ENCODE measurements at regions not wholly inside any gene's neighbourhood (a gene's known extent, or its start where the extent isn't known, plus 50 kb on each side); places are given as distances from the start of the nearest gene placed in this dataset.
"Not testable (repeated sequence)": the region's sequence is repeated elsewhere in the genome, so short reads cannot be mapped to it uniquely, and the experiment has no call there.

DNA sequence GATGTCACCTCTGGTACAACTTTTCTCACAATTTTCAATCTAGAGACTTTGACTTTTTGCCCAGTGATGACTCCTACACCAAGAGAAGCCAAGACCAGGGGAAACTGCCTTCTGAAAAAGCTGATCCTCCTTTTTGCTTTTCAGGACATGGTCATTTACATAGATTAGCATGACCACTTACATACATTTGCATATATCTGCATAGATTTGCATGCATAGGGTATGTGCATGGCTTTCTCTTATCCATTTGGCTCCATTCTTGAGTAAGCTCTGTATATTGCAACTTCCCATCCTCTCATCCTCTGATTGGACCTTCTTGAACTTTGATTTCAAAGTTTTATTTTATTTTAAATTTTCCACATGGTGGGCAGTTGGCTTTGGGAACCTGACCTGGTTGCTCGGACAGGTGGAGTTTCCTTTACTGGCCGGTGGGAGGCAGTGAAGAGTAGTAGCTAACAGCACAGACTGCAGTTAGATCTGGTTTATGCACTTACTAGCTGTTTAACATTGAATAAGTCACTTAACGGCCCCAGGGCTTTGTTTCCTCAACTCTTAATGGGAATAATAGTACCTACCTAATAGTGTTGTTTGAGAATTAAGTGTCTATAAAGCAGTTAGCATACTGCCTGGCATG is 92.9 kb downstream of the GPR139 start:
- Histone ChIP-seq H3K36me3 (ENCODE audit: insufficient read depth, low read length) (no peaks in the 10 kb centered on the region), H3K4me1 (ENCODE audit: insufficient read depth, low read length) (peaks cover 4% of the 10 kb centered on the region), H3K9ac (ENCODE audit: low read depth, low read length) (no peak overlapping the region), H3K9me3 (ENCODE audit: control insufficient read depth, insufficient read depth, low read length) (no peaks in the 10 kb centered on the region)

DNA sequence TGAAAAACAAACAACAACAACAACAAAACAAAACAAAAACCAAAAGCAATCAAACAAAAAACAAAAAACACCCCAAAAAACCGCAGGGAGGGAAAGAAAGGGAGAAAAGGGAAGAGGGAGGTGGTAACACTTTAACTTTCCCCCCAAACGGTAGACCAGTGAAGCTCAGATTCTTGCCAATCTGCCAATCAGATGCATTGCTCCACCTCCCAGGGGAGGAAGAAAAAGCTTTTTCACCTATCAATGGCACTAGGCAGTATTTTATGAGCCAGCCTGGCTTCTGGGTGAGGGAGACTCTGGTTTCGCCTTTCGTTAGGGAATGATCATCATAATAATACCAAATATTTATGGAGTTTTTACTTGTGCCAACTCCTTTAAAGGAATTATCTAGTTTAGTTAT is 94.1 kb downstream of the GPR139 start:
- no peaks in the 10 kb centered on the region for H3K36me3 ChIP-seq (ENCODE audit: insufficient read depth, low read length)
- H3K9ac ChIP-seq (ENCODE audit: low read depth, low read length) = no peak overlapping the region
- H3K4me1 ChIP-seq (ENCODE audit: insufficient read depth, low read length) = peaks cover 4% of the 10 kb centered on the region
- no peaks in the 10 kb centered on the region for H3K9me3 ChIP-seq (ENCODE audit: control insufficient read depth, insufficient read depth, low read length)

DNA sequence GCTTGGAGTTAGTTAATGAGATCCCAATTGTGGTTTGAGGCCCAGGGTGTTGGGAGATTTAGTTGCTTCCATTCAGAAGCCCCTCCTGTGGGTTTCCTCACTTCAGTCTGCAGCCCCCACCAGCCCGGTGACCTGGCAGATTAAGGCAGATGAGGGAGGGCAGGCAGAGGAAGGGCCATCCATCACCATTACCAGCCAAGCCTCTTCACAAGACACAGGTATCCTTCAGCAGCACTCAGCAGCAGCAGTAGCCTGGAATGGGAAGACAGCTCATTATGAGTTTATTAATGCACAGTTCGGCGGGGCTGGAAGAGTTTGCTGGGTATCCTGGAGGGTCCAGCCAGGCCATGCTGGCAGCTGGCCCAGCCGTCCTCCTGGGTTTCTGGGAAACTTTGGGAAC is 90.0 kb upstream of the GPRC5B start:
- Histone ChIP-seq H3K4me1 (ENCODE audit: insufficient read depth, low read length) (no peaks in the 10 kb centered on the region; the same call in 1 of the 2 replicates), H3K9ac (ENCODE audit: low read depth, low read length) (no peak overlapping the region), H3K36me3 (ENCODE audit: insufficient read depth, low read length) (no peaks in the 10 kb centered on the region)

DNA sequence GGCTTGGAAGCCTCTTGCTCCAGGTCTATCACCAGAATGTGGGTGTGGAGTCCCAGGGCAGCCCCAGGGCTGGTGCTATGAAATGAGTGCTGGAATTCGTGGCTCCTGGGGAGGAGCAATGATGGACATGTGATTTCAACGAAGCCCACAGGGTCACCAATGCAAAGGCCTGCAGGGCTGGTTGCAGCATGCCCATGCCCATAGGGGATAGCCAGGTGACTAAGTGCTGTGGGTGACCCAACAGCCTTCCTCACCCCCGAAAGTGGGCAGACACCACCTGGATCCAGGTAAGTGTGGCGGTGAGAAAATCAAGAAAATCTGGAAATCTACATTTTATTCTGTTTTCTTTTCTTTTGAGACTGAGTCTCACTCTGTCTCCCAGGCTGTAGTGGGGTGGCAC is 87.5 kb upstream of the GPRC5B start:
- no peak overlapping the region for H3K9ac ChIP-seq (ENCODE audit: low read depth, low read length)
- peaks cover 7% of the 10 kb centered on the region for H3K4me1 ChIP-seq (ENCODE audit: insufficient read depth, low read length)
- no peaks in the 10 kb centered on the region; the same call in 1 of the 2 replicates for H3K9me3 ChIP-seq (ENCODE audit: control insufficient read depth, insufficient read depth, low read length)
- H3K36me3 ChIP-seq (ENCODE audit: insufficient read depth, low read length) = peaks cover 3% of the 10 kb centered on the region; the same call in 1 of the 2 replicates

More for the DNA sequence above, 90.0 kb upstream of the GPRC5B start:
- no peaks in the 10 kb centered on the region for H3K9me3 ChIP-seq (ENCODE audit: control insufficient read depth, insufficient read depth, low read length)

DNA sequence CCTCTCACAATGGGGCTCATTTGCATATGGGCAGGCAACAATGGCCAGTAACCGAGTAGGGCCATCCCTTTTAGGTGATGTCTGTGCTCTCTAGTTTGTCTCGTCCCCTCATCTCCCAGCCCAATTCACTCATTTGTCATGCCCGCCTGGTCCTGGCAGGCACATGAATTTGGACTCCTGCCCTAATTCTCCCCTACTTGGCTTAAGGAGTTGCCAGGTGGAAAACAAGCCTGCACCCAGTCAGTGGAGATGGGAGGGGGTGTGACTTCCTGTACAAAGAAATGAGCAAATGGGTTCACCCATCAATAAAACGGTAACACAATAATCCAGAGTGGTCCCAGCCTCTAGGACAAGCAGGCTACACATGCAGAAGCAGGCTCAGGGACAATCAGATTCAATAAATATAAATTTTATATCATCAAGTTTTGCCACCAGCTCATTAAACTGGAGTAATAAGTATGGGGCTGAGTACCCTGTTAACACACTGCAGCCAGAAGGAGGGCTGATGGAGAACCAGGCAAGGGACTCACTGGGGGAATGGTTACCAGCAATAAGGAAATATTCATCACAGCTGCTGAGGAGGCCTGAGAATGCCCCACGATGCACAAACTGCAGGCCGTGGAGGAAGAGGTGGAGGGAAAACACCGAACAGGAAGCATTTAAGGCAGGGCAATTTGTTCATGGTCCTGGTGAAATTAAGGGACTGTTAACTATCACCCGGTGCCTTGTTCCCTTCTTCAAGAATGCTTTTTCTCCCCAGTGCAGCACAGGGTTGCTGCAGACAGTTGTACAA is 84.4 kb upstream of the GPRC5B start:
- Histone ChIP-seq H3K36me3 (ENCODE audit: insufficient read depth, low read length) (peaks cover 3% of the 10 kb centered on the region; the same call in 1 of the 2 replicates), H3K4me1 (ENCODE audit: insufficient read depth, low read length) (peaks cover 7% of the 10 kb centered on the region)

DNA sequence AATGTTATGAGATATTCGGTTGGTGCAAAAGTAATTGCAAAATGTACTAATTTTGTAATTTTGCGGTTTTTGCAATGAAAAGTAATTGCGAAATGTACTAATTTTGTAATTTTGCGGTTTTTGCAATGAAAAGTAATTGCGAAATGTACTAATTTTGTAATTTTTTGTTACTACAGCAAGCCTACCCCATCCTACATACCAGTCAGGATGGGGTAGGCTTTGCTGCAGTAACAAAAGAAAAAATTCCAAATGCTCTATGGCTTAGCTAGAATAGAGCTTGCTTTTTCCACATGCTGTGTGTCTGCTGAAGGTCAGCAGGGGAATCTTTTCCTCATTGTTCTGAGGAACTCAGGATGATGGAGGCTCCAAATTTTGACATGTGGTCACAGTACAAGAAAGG is 83.3 kb upstream of the GPRC5B start:
- no peak overlapping the region for H3K9ac ChIP-seq (ENCODE audit: low read depth, low read length)
- peaks cover 7% of the 10 kb centered on the region for H3K4me1 ChIP-seq (ENCODE audit: insufficient read depth, low read length)
- no peaks in the 10 kb centered on the region; the same call in 1 of the 2 replicates for H3K9me3 ChIP-seq (ENCODE audit: control insufficient read depth, insufficient read depth, low read length)
- peaks cover 3% of the 10 kb centered on the region; the same call in 1 of the 2 replicates for H3K36me3 ChIP-seq (ENCODE audit: insufficient read depth, low read length)

More for the DNA sequence above, 84.4 kb upstream of the GPRC5B start:
- no peaks in the 10 kb centered on the region; the same call in 1 of the 2 replicates for H3K9me3 ChIP-seq (ENCODE audit: control insufficient read depth, insufficient read depth, low read length)
- no peak overlapping the region for H3K9ac ChIP-seq (ENCODE audit: low read depth, low read length)

DNA sequence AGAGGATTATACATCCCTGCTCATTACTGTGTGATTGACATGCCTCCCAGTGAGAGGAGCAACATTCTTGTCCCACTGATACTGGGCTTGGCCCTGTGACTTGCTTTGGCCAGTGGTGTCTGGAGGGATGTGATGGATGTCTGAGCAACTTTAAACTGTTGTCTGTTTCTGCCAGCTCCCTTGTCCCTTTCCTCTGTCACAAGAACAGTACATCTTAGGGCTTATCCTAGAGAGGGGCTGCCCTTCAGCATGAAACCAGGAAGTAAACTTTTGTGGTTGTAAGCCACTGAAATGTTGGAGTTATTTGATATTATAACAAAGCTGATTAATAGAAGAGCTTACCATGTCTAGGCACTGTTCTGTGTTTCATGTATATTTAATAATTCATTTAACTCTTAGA is 82.9 kb upstream of the GPRC5B start:
- no peak overlapping the region for H3K9ac ChIP-seq (ENCODE audit: low read depth, low read length)
- H3K36me3 ChIP-seq (ENCODE audit: insufficient read depth, low read length) = peaks cover 3% of the 10 kb centered on the region; the same call in 1 of the 2 replicates
- no peaks in the 10 kb centered on the region; the same call in 1 of the 2 replicates for H3K9me3 ChIP-seq (ENCODE audit: control insufficient read depth, insufficient read depth, low read length)
- H3K4me1 ChIP-seq (ENCODE audit: insufficient read depth, low read length) = peaks cover 7% of the 10 kb centered on the region

DNA sequence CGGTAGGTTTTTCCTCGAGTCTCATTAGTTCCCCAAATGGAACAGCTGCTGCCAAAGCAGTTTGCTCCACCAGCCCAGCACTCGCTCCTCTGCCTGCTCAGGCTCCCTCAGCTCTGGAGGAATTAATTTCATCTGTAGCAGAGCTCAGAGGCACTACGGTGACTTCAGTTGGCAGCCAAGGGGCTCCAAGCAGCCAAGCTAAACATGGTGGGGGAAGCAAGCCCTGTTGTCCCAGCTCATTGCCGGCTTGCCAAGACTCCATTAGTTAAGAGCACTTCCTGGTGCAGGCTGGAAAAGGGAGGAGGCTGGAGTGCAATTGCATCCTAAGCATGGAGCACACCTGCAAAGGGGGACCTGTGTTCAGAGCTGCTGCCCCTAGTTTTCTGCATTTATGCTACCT is 78.7 kb upstream of the GPRC5B start:
- H3K4me1 ChIP-seq (ENCODE audit: insufficient read depth, low read length) = peaks cover 11% of the 10 kb centered on the region; the same call in 1 of the 2 replicates
- H3K36me3 ChIP-seq (ENCODE audit: insufficient read depth, low read length) = peaks cover 2% of the 10 kb centered on the region; the same call in 1 of the 2 replicates
- no peaks in the 10 kb centered on the region; the same call in none of the 2 replicates for H3K9me3 ChIP-seq (ENCODE audit: control insufficient read depth, insufficient read depth, low read length)
- no peak overlapping the region for H3K9ac ChIP-seq (ENCODE audit: low read depth, low read length)

DNA sequence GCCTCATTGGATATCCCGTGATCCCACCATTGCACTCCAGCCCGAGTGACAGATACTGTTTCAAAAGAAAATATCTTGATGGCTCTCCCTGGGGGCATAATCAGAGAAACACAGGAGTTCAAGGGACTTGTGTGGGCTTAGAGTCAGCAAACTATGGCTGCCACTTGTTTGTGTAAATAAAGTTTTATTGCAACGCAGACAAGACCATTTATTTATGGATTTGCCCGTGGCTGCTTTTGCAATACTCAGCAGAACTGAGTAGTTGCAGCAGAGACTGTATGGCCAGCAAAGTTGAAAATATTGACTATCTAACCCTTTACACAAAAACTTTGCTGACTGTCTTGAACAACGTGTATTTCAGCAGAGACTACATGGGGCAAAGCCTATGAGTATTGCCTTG is 75.5 kb upstream of the GPRC5B start:
- peaks cover 11% of the 10 kb centered on the region; the same call in 1 of the 2 replicates for H3K4me1 ChIP-seq (ENCODE audit: insufficient read depth, low read length)
- no peaks in the 10 kb centered on the region for H3K36me3 ChIP-seq (ENCODE audit: insufficient read depth, low read length)
- no peaks in the 10 kb centered on the region; the same call in 1 of the 2 replicates for H3K9me3 ChIP-seq (ENCODE audit: control insufficient read depth, insufficient read depth, low read length)
- no peak overlapping the region for H3K9ac ChIP-seq (ENCODE audit: low read depth, low read length)

DNA sequence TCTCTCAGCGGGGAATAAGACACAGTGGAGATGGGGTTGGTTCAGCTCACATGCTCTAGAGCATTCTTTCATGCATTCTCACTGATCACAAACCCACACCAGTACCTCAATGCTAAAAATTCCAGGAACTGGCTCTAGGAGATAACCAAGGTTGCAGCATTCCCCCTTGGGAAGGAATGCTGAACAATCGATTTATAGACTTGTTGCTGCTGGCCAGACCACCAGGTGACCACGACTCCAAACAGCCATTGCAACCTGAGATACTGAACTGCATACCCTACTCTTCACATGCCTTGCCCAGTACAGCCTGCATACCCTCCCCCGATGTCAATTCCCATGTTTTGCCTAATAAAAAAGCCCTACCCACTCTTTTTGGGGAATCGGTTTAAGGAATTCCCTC is 75.1 kb upstream of the GPRC5B start:
- peaks cover 11% of the 10 kb centered on the region; the same call in 1 of the 2 replicates for H3K4me1 ChIP-seq (ENCODE audit: insufficient read depth, low read length)
- H3K9me3 ChIP-seq (ENCODE audit: control insufficient read depth, insufficient read depth, low read length) = no peaks in the 10 kb centered on the region; the same call in 1 of the 2 replicates
- no peak overlapping the region for H3K9ac ChIP-seq (ENCODE audit: low read depth, low read length)
- no peaks in the 10 kb centered on the region for H3K36me3 ChIP-seq (ENCODE audit: insufficient read depth, low read length)

DNA sequence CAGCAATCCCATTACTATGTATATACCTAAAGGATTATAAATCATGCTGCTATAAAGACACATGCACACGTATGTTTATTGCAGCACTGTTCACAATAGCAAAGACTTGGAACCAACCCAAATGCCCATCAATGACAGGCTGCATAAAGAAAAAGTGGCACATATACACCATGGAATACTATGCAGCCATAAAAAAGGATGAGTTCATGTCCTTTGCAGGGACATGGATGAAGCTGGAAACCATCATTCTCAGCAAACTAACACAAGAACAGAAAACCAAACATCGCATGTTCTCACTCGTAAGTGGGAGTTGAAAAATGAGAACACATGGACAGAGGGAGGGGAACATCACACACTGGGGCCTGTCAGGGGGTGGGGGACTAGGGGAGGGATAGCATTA is 71.2 kb upstream of the GPRC5B start:
- H3K9ac ChIP-seq (ENCODE audit: low read depth, low read length); H3K9me3 ChIP-seq (ENCODE audit: control insufficient read depth, insufficient read depth, low read length); H3K36me3 ChIP-seq (ENCODE audit: insufficient read depth, low read length): not testable (repeated sequence)
- H3K4me1 ChIP-seq (ENCODE audit: insufficient read depth, low read length) = peaks cover 19% of the 10 kb centered on the region; the same call in 1 of the 2 replicates

DNA sequence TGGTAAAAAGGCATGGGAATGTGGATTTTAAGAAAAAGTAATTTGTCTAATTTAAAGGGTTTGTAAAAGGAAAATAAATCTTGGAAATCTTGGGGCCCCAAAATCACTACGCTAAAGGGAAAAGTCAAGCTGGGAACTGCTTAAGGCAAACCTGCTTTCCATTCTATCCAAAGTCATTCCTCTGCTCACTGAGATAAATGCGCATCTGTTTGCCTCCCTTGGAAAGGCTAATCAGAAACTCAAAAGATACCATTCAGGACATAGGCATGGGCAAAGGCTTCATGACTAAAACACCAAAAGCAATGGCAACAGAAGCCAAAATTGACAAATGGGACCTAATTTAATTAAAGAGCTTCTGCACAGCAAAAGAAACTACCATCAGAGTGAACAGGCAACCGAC is 70.4 kb upstream of the GPRC5B start:
- peaks cover 15% of the 10 kb centered on the region; the same call in 1 of the 2 replicates for H3K4me1 ChIP-seq (ENCODE audit: insufficient read depth, low read length)
- not testable (repeated sequence) for H3K9ac ChIP-seq (ENCODE audit: low read depth, low read length); H3K9me3 ChIP-seq (ENCODE audit: control insufficient read depth, insufficient read depth, low read length); H3K36me3 ChIP-seq (ENCODE audit: insufficient read depth, low read length)

DNA sequence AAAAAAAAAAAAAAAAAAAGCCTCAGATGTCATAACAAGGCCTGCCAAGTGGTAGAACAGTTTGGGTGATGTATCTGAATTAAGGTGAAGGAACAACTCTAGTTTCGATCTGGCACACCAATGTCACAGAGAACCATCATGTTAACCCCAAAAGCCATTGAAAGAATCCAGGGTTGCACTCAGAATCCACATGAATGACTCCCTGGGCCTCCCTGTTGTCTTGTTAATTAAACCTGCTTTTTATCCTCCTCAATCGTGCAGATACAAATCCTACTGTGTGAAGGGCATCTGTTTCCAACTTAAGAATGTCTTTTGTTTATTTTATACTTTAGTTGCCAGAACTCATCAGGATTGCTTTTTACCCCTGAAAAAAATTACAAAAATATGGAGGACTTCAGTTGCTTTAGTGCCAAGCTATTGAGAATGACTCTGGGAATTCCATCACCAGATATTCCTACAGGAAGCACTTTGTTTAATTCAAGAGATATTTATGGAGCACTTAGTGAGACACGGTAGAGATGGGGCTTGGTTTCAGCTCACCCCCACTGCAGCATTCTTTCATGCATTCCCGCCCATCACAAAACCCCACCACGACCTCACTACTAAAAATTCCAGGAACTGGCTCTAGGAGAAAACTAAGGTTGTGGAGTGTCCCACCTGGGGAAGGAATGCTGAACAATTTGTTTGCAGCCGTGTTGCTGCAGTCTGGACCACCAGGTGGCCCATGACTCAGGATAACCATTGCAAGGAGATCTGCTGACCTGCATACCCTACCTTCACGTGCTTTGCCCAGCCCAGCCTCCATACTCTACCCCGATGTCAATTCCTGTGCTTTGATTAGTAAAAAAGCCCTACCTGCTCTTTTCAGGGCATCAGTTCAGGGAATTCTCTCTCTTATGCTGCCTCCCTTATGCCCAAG is 63.8 kb upstream of the GPRC5B start:
- Histone ChIP-seq H3K9ac (ENCODE audit: low read depth, low read length) (0 out of 2 replicates have a peak overlapping the region, but pooled peaks have one; percentile 5), H3K4me1 (ENCODE audit: insufficient read depth, low read length) (peaks cover 24% of the 10 kb centered on the region), H3K36me3 (ENCODE audit: insufficient read depth, low read length) (no peaks in the 10 kb centered on the region), H3K9me3 (ENCODE audit: control insufficient read depth, insufficient read depth, low read length) (no peaks in the 10 kb centered on the region)

DNA sequence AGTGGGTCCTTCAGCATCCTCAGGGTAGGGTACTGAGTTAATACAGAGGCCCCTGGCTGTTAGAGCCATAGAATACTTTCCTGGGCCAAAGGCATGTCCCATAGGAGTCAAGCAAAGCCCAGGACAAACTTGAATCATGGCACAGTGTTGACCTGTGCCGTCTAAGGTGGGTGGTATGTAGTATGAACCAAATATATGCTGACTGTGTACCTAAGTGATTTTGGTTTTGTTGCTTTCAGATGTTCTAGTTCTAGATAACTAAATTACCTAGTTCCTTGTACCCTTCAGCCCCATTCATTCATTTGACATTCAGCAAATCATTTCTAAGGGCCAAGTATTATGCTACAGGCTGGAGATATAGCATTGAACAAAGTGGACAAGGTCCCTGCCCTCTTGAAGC is 61.3 kb upstream of the GPRC5B start:
- H3K9ac ChIP-seq (ENCODE audit: low read depth, low read length) = no peak overlapping the region

More for the DNA sequence above, 61.3 kb upstream of the GPRC5B start:
- Histone ChIP-seq H3K36me3 (ENCODE audit: insufficient read depth, low read length) (no peaks in the 10 kb centered on the region), H3K9me3 (ENCODE audit: control insufficient read depth, insufficient read depth, low read length) (no peaks in the 10 kb centered on the region), H3K4me1 (ENCODE audit: insufficient read depth, low read length) (peaks cover 16% of the 10 kb centered on the region)

Data from ES-I3 (cell line).